Endothelial cell of umbilical vein (primary cell): ENCODE measurements at regions not wholly inside any gene's neighbourhood (a gene's known extent, or its start where the extent isn't known, plus 50 kb on each side); places are given as distances from the start of the nearest gene placed in this dataset.

Experiments used
- BruUV-seq: library from RNA; stranded (reverse); fragments of 400-500 nt; replicated peaks from 2 replicates; lab custom pipeline; 2021; lab: Mats Ljungman, UMichigan
- CTCF ChIA-PET: fragments of 300-600, 350-600 bp; sonication (Branson Sonifier 250); formaldehyde crosslinking; loops from one replicate; lab custom pipeline; 2021; ENCODE audit warnings: antibody characterized with exemption, inconsistent platforms; lab: Charles Lee
- POLR2A ChIA-PET: fragments of 300-600, 350-600 bp; sonication (Branson Sonifier 250); formaldehyde crosslinking; loops from one replicate; lab custom pipeline; 2021; ENCODE audit warnings: antibody characterized with exemption, inconsistent platforms; lab: Charles Lee
- DNase-seq: peaks from one replicate; pipeline ENCODE4 v3.0.0-alpha.2; 2011; ENCODE audit warnings: low read depth, low spot score
- FAIRE-seq: peaks from 2 replicates; lab custom pipeline; 2011; peaks lifted over from hg19 to GRCh38; lab: Jason Lieb, UNC
- H2AFZ ChIP-seq: 2 replicates; pipeline ENCODE4 v1.6.0; 2012; ENCODE audit warnings: low read depth, low read length, control low read depth, inconsistent platforms
- H3K27ac ChIP-seq: 2 replicates; pipeline ENCODE4 v1.5.1; 2011; ENCODE audit warnings: low read depth, mild to moderate bottlenecking, control low read depth, low read length, moderate library complexity; ENCODE audit not compliant: insufficient read depth
- H3K27me3 ChIP-seq, 2 experiments: 2 replicates each; pipeline versions ENCODE4 v1.6.0 to v1.6.1; 2011; ENCODE audit warnings: low read length in 2 of 2, mixed read lengths in 1 of 2; ENCODE audit not compliant: control insufficient read depth in 2 of 2, insufficient read depth in 2 of 2
- H3K36me3 ChIP-seq, 2 experiments: 2 replicates in 1 of 2; 3 replicates in 1 of 2; pipeline ENCODE4 v1.5.1; 2011; ENCODE audit warnings: low read length in 2 of 2, mild to moderate bottlenecking in 1 of 2, moderate library complexity in 1 of 2; ENCODE audit not compliant: control insufficient read depth in 2 of 2, insufficient read depth in 2 of 2; ENCODE audit errors: extremely low read depth in 1 of 2
- H3K4me1 ChIP-seq: 3 replicates; pipeline ENCODE4 v1.5.1; 2011; ENCODE audit warnings: mild to moderate bottlenecking, low read length; ENCODE audit not compliant: control insufficient read depth, insufficient read depth; ENCODE audit errors: extremely low read depth
- H3K4me2 ChIP-seq: 2 replicates; pipeline ENCODE4 v1.6.1; 2011; ENCODE audit warnings: low read length, control low read depth, mixed read lengths; ENCODE audit not compliant: insufficient read depth
- H3K4me3 ChIP-seq, 3 experiments: fragments of 200-600 bp in 1 of 3; sonication (generic), shearing (Covaris generic) in 1 of 3; replicated peaks in 1 of 3; 2 replicates each; pipeline ENCODE4 v1.5.1; 2011 to 2016; ENCODE audit warnings: control low read depth in 3 of 3, low read length in 3 of 3, mild to moderate bottlenecking in 2 of 3, inconsistent platforms in 1 of 3, low read depth in 1 of 3, moderate library complexity in 1 of 3; ENCODE audit not compliant: insufficient read depth in 1 of 3
- H3K79me2 ChIP-seq: 2 replicates; pipeline ENCODE4 v1.6.0; 2012; ENCODE audit warnings: low read length, inconsistent platforms; ENCODE audit not compliant: control insufficient read depth, insufficient read depth
- H3K9ac ChIP-seq: replicated peaks from 2 replicates; pipeline ENCODE3; 2011; ENCODE audit warnings: low read length, control low read depth; ENCODE audit not compliant: insufficient read depth; ENCODE audit errors: extremely low read depth
- H3K9me1 ChIP-seq: replicated peaks from 3 replicates; pipeline ENCODE4 v1.6.0; 2011; ENCODE audit warnings: mild to moderate bottlenecking, low read length; ENCODE audit not compliant: control insufficient read depth, insufficient read depth; ENCODE audit errors: extremely low read depth
- H3K9me3 ChIP-seq: replicated peaks from 2 replicates; pipeline ENCODE4 v1.5.1; 2012; ENCODE audit warnings: low read length, inconsistent platforms; ENCODE audit not compliant: control insufficient read depth, insufficient read depth
- H4K20me1 ChIP-seq: replicated peaks from 2 replicates; pipeline ENCODE3; 2011; ENCODE audit warnings: mild to moderate bottlenecking, low read length; ENCODE audit not compliant: control insufficient read depth, insufficient read depth; ENCODE audit errors: extremely low read depth
- CTCF ChIP-seq, 2 donors: IDR thresholded peaks; 1 replicate in 1 of 2; 2 replicates in 1 of 2; pipeline ENCODE4 v1.5.1; 2011; ENCODE audit warnings: low read length in 2 of 2, mild to moderate bottlenecking in 2 of 2, moderate library complexity in 2 of 2, control low read depth in 1 of 2, inconsistent platforms in 1 of 2, low read depth in 1 of 2; ENCODE audit not compliant: insufficient read depth in 1 of 2; ENCODE audit errors: extremely low read depth in 1 of 2
- EZH2 ChIP-seq: IDR thresholded peaks from 2 replicates; pipeline ENCODE4 v1.6.1; 2012; ENCODE audit warnings: borderline replicate concordance, low read depth, mild to moderate bottlenecking, moderate library complexity, low read length, inconsistent platforms; ENCODE audit not compliant: severe bottlenecking
- FOS ChIP-seq: IDR thresholded peaks from 2 replicates; pipeline ENCODE4 v1.6.1; 2011; ENCODE audit warnings: mild to moderate bottlenecking, low read length, moderate library complexity, borderline replicate concordance; ENCODE audit not compliant: insufficient read depth
- GATA2 ChIP-seq: IDR thresholded peaks from 2 replicates; pipeline ENCODE4 v1.7.0; 2011; ENCODE audit warnings: low read depth, mild to moderate bottlenecking, moderate library complexity, mixed read lengths, low read length; ENCODE audit not compliant: insufficient read length, insufficient read depth
- JUN ChIP-seq: IDR thresholded peaks from 2 replicates; pipeline ENCODE4 v1.6.1; 2011; ENCODE audit warnings: borderline replicate concordance, low read depth; ENCODE audit not compliant: insufficient read length, insufficient read depth
- MYC ChIP-seq: IDR thresholded peaks from one replicate; pipeline ENCODE4 v1.6.1; 2011; ENCODE audit warnings: mild to moderate bottlenecking, low read depth, low read length
- POLR2A ChIP-seq: IDR thresholded peaks from 2 replicates; pipeline ENCODE4 v1.6.1; 2012; ENCODE audit warnings: low read depth, mild to moderate bottlenecking, control low read depth, low read length
- POLR2AphosphoS5 ChIP-seq: IDR thresholded peaks from 2 replicates; pipeline ENCODE4 v1.6.1; 2012; ENCODE audit warnings: low read depth, mild to moderate bottlenecking, control low read depth, low read length, moderate library complexity; ENCODE audit not compliant: insufficient read depth
- dilution Hi-C: fragments of 300-500 bp; cut with MboI; formaldehyde crosslinking; loops from one replicate; pipeline ENCODE4 v1.15.0; 2019; ENCODE audit warnings: low sequenced_read_pairs; ENCODE audit not compliant: extremely low pct_ligation_motif_present
- intact Hi-C: fragments of 100-400 bp; cut with micrococcal nuclease; formaldehyde crosslinking; loops from one replicate; pipeline ENCODE4 v1.10.0; 2022
- TF ChIP-seq, protein P1 (sequence below): IDR thresholded peaks from 2 replicates; pipeline ENCODE4 v1.6.1; 2011; ENCODE audit not compliant: insufficient read depth, insufficient read length

GRCh38 chr13:58126496-58126895 lies 495.0 kb downstream of the PCDH17 start:
- Histone ChIP-seq H3K27ac (no peak overlapping the region), H3K36me3 (no peaks in the 10 kb centered on the region), H2AFZ (no peak overlapping the region), H3K27me3 (no peaks in the 10 kb centered on the region), H3K9me3 (no peaks in the 10 kb centered on the region), H3K4me1 (no peaks in the 10 kb centered on the region), H3K4me2 (no peak overlapping the region), H3K9ac (no peak overlapping the region), H3K4me3 (no peak overlapping the region), H3K79me2 (no peaks in the 10 kb centered on the region), H4K20me1 (no peaks in the 10 kb centered on the region), H3K9me1 (no peaks in the 10 kb centered on the region)
- ChIA-PET CTCF (no interaction called here), POLR2A (no interaction called here)
- TF ChIP-seq FOS (no peak), CTCF (IDR thresholded peaks at IDR 0.05; ENCODE audit: extremely low read depth in 1 of 2, insufficient read depth in 1 of 2, low read depth in 1 of 2, low read length in 2 of 2) (no peak), MYC (no peak), GATA2 (no peak), EZH2 (no peak), POLR2A (no peak), JUN (no peak), POLR2AphosphoS5 (no peak)
- TF ChIP-seq, protein P1, sequence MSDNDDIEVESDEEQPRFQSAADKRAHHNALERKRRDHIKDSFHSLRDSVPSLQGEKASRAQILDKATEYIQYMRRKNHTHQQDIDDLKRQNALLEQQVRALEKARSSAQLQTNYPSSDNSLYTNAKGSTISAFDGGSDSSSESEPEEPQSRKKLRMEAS = no peak
- no TSS peak for BruUV-seq
- dilution Hi-C loops (no loop called here), intact Hi-C loops (no loop called here)
- DNase-seq = peak; percentile 40
- FAIRE-seq = no peak
